GM18511 (cell line): ENCODE measurements at regions not wholly inside any gene's neighbourhood (a gene's known extent, or its start where the extent isn't known, plus 50 kb on each side); places are given as distances from the start of the nearest gene placed in this dataset.
"Not testable (repeated sequence)": the region's sequence is repeated elsewhere in the genome, so short reads cannot be mapped to it uniquely, and the experiment has no call there.

ENCODE experiments used
- ATAC-seq: cut with Tn5 transposase; IDR thresholded peaks from one replicate; pipeline ENCODE4 v1.9.1; 2021; ENCODE audit warnings: mild to moderate bottlenecking, moderate library complexity; ENCODE audit not compliant: unreplicated experiment

DNA sequence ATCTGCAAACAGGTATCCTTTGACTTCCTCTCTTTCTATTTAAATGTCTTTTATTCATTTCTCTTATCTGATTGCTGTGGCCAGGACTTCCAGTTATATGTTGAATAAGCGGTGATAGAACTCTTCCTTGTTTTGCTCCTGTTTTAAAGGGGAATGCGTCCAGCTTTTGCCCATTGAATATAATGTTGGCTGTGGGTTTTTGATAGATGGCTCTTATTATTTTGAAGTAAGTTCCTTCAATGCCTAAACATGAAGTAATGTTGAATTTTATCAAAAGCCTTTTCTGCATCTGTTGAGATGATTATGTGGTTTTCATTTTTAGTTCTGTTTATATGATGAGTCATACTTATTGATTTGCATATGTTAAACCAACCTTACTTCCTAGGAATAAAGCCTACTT is 300.5 kb upstream of the CTNND2 start:
- no peak for ATAC-seq

DNA sequence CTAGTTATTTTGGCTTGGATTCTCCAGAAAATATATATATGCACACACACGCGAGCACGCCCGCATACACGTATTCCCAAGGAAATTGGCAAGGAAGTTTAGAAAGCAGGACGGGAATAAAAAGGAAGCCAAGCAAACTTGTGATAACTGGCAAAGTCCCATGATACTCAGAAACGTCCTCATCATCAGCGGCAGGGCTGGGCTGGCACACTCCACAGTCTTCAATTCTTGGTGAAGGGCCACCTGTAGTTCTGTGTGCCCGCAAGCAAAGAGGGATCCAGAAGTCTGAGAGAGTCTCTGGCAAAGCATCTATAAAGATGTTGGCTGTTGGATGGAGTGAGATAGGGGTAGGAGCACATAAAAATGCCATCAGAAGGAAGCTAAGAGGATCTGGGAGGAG is 289.3 kb upstream of the CTNND2 start:
- no peak for ATAC-seq

DNA sequence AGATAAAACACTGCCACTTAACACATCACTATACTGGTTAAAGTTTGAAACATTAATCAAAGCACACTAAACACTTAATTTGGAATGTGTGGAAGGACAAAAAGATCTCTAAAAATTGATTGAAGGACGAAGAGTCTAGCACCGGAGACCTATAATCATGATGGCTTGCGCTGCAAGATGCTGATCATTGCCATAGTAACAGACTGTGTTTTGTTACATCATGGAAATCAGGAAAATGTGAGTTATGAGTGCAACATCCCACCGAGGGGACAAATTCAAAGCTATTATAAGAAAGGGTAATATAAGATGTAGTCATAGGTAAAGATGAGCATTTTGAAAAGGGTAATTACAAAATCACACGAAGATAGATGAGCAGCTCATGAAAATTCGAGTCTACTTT is 278.8 kb upstream of the CTNND2 start:
- no peak for ATAC-seq

DNA sequence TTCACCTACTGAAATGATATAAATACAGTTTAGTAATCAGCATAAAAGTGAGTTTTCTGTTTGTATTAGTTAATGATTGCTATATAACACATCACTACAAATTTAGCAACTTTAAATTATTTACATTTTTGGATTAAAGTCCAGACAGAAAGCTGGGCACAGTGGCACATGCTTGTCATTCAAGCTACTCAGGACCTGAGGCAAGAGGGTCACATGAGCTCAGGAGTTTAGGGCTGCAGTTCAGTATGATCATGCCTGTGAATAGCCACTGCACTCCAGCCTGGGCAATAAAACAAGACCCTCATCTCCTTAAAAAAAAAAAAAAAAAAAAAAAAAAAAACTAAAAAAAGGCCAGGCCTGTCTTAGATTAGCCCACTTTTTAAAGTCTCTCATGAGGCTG is 273.6 kb upstream of the CTNND2 start:
- ATAC-seq, result no peak

DNA sequence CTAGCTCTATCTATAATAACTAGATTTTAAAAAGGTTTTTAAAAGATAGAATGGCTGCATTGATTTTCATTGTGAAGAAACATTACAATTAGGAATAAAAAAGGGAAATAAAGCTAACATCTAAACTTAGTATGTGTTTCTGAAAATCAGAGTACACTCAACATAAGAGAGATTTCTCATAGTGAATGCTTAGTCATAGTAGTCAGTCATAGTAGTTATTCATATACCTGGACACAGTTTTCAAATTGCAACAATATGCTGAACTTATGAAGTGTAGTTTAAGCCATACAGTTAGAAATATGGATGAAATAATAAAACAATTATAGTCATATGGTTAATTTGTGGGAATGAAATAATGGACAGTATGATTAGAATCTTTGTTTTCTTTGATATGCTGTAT is 273.0 kb upstream of the CTNND2 start:
- ATAC-seq, result no peak

DNA sequence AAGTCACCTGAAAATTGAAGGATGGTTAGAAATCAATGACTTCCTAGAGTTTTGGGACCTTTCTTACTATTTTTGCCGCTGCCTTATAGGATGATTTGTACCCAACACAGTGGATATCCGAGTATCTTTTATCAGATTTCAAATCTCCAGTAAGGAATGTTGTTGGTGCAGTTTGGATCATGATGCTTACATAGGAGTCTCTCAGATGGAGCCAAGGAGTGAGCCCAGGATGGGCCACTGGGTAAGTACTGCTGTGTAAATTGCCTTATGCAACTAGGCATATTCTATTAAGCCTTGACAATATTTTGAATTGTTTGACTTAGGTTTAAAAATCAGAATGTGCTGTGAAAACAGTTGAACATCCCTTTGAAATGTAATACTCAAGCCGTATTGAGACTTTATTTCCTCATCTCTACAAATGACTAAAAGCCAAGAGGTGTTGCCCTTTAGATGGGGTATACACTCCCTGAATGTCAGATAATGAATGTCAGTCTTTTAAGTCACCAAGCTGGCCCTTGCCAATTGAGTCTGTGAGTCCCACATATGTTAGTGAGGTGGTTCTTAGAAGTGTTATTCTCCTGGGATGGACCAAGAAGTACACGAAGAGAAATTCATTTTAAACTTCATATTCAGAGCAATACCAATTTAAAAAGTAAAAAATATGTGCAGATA is 271.8 kb upstream of the CTNND2 start:
- ATAC-seq, result no peak

DNA sequence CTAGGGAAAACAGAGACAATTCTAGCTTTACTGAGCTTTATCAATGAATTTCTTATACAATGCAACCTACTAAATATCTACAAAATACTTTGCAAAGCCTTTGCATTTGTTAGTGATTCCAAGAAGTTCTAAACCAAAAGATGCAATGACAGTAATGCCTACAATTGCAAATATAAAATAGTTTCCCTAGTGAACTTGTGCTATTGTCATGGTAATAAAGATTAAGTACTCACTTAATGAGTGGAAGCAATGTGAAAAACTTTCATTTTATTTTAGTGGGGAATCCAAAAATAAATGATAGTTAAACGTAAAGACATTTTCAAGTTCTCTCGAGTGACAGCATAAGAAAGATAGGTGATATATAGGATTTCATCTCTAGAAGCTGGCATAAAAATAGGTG is 270.5 kb upstream of the CTNND2 start:
- ATAC-seq, result no peak

DNA sequence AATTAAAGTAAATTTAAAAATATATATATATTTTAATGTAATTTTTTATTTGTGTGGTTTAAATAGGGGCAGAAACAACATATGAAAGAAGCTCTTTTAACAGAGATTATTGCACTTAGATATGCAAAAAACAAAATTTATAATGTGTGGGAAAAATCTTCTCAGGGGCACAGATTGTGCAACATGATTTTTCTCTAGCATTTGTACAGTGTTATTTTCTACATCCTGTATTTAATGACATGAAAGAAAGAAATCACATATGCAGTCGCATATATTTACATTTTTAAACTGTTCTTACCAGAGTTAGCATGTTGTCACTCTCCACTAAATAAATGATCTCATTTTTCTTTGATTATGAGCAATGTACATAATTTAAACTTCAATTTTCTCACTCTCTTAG is 265.3 kb upstream of the CTNND2 start:
- no peak for ATAC-seq

DNA sequence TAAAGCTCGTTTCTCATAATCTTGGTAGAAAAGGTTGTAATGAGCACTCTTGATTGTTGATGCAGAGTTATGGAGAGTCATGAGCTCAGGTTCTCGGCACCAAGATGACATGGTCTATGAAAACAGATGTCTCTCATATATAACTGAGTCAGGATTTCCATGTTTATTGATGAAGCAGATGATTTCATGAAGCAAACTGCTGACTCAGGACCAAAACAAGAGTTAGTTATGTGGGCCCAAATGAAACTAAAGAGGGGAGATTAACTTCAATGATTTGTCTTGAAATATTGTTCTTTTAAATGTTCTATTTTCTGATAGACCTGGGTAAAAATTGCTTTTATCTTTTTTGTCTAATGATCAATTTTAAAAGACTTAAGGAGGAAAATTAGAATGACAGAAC is 258.6 kb upstream of the CTNND2 start:
- no peak for ATAC-seq

DNA sequence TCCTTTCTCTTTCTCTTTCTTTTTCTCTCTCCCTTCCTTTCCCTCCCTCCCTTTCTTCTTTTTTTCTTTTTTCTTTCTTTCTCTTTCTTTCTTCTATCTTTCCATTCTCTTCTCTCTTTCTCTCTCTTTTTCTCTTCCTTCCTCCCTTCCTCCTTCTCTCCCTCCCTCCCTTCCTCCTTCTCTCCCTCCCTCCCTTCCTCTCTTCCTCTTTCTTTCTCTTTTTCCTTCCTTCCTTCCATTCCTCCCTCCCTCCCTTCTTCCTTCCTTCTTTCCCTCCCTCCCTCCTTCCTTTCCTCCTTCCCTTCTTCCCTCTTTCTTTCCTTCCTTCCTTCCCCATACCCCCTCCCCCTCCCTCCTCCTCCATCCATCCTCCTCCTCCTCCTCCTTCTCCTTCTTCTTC is 243.3 kb upstream of the CTNND2 start:
- ATAC-seq, result no peak

DNA sequence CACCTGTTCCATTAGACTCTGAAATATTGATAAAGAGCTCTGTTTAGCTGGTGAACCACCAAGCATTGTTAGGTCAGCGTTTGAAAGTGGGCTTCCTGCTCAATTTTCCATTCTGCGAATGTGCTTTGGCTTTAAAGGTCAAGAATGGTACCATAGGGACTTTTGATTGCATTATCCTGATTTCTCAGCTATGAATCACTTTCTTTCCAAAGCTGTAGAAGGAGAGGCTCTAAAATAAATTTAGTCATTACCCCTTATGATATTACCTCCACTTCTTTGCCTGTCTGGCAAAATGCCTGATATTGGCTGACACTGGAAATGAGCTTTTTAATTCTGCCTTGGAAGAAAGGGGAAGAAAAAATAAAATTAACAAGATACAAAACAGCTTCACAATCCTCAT is 237.2 kb upstream of the CTNND2 start:
- no peak for ATAC-seq

DNA sequence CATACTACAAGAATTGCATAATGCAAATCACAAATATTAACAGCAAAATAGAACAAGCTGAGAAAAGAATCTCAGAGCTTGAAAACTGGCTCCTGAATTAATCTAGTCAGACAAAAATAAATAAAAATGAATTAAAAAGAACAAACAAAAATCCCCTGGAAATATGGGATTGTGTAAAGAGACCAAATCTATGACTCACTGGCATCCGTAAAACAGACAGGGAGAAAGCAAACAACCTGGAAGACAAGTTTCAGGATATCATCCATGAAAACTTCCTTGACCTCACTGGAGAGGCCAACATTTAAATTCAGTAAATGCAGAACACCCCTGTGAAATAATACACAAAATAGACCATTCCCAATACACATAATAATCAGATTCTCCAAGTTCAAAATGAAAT is 229.3 kb upstream of the CTNND2 start:
- ATAC-seq, result no peak

DNA sequence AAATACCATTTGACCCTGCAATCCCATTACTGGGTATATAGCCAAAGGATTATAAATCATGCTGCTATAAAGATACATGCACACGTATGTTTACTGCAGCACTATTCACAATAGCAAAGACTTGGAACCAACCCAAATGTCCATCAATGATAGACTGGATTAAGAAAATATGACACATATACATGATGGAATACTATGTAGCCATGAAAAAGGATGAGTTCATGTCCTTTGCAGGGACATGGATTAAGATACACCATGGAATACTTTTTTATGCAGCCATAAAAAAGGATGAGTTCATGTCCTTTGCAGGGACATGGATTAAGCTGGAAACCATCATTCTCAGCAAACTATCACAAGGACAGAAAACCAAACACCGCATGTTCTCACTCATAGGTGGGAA is 226.8 kb upstream of the CTNND2 start:
- ATAC-seq, result not testable (repeated sequence)

DNA sequence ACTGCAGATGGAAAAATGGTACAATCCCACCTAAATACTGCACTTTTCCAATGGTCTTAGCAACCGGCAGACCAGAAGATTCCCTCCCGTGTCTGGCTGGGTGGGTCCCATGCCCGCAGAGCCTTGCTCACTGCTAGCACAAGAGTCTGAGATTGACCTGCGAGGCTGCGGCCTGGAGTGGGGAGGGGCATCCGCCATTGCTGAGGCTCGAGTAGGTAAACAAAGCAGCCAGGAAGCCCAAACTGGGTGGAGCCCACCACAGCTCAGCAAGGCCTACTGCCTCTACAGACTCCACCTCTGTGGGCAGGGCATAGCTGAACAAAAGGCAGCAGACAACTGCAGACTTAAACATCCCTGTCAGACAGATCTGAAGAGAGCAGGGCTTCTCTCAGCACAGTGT is 221.6 kb upstream of the CTNND2 start:
- ATAC-seq, result no peak

DNA sequence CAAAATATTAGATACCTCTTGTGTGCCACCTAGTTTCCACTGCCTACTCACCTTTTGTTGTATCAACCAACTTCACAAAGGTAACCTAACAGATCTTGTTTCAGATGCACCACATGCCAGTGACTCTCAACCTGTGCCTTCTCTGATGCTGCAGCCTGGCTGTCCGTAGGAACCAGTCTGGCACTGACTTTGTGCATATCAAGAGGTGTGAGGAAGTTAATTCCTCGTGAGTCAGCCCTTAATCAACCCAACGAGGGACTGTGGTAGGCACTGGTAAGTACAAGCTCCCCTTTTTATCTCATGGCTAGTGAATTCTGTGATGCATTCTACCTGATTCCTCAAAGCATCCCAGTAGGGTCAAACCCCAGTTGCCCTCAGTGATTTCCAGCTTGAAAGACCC is 215.4 kb upstream of the CTNND2 start:
- no peak for ATAC-seq

DNA sequence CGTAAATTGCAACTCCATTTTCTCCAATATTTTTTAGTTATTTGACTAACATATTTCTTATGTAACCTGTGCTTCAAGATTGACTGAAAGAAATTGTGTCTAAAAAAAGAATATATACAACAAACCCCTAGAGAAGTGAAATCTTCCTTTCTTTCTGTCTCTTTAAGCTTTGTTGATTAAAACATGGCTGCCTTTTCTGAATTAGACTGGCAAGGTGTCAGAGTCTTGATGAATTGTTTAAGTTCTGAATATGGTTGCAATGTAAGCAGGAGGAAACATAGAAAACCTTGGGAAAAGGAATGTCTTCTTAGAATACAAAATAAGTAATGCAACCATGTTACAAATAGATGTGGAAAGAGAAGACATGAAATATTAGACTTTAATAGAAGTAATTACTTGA is 209.8 kb upstream of the CTNND2 start:
- ATAC-seq, result no peak

DNA sequence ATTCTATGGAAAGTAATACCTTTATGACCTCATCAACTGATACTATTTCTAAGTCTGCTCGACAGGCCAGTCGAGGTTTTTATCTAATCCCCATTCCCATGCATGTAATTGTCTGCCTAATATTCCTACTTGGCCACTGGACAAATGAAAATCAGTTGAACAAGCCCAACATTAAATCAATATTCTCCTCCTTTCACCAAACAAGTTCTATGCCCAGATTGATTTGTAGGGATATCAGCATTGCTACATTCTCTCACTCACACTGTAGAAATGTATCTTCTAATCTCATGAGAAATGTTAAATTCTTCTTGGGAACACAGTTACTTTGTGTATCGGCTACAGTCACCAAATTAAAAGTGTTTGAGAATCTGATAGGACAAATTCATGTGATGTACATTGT is 208.8 kb upstream of the CTNND2 start:
- ATAC-seq, result no peak

DNA sequence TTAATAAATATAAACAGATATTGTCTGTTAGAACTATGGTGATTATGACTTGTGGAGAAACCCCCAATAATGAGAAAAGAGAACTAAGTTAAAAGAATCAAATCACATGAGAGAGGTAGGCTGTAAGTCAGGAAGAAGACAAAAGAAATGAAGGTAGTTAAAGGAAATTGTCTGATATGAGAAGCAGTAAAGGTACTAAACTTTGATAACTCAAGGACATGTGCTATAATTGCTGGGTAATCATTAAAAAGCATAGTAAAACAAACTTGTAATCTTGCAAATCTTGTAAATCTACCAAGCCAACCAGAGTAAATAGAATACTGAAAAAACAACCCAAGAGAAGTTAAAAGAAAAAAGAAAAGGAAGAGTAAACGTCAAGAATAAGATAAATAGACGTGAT is 207.0 kb upstream of the CTNND2 start:
- no peak for ATAC-seq

DNA sequence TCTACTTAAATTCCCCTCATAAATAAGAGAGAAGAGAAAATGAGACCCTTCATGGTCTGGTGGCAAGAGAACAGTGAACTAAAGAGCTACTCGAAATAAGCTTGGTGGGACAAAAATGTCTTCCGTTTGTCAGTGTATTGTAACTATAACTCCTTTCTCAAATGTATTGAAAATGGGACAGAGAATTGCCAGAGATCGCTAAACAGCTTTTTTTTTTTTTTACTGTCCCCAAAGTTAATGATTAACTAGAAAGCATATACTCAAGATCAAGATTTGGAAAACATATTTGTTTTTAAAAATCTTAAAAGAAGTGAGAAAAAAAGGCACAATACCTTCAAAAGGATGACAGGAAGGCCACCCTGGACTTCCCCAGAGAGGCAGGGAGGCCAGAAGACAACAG is 206.4 kb upstream of the CTNND2 start:
- no peak for ATAC-seq

DNA sequence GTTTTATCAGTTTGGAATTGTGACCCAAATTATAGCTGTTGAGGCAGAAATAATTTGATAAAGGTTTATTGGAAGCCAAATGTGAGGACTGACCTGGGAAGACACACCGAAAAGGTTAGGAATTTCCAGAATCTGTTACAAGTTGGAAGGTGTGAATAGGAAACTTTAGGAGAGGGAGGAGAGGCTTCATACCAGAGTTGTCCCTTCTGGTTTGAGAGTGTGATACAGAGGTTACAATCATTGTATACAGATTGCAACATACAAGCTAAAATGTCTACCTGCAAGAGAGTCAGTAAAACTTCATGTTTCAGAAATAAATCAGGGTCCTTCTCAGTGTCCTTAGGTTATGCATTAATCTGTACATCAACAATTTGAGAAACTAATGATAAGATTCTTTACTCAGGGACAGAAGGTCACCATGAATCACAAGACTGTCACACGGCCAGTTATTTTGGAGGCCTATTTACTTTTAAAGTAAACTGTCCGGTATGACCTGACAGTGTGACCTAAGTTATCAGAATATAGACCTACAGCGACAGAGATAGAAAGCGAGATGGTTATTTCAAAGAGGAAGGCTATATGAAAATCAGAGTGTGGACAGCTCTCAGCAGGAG is 204.9 kb upstream of the CTNND2 start:
- ATAC-seq, result no peak

DNA sequence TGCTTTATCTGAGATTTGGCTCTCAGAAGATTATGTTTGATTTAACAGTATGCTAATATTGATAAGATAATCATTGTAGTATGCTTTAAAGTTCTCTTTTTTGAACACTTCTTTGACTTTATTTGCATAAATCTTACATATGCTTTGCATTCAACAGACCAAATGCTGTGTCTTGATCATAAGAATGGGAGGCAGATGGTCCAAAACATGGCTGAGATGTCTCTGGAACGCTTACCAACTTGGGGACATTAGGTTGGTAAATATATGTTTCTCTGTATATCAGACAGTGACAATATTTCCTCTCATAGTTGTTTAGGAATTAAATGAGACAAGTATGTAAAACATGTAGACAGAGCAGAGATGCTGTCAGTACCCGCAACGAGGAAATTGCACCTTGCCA is 197.9 kb upstream of the CTNND2 start:
- no peak for ATAC-seq

DNA sequence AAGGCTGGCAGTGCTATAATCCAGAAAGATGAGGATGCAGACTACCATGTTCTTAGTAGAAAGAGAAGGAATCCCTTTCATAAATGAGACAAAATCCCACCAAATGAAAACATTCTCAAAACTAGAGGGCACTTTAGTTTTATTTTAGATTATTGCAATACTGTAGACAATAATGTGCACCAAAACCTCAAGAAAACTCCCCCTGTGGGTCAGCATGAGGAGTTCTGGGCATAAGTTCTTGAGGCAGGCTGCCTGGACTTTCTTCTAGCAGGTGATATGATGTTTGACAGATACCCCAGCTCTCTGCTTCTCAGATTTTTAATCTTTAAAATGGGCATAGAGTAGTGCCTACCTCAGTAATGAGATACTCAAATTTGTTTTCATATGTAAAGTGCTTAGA is 196.3 kb upstream of the CTNND2 start:
- no peak for ATAC-seq

DNA sequence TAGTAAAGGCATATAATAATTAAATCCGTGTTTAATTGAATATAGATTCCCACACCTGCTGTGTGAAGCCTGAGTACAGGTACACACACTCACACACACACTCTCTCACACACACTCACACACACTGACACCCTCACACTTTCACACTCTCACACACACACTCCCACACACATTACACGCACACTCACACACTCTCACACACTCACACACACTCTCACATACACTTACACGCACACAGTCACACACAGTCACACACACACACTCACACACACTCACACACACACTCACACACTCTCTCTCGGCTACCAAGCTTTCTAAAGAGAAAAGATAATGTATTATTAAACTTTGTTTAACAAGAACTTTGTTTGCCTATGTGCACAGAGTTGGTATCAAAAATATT is 195.1 kb upstream of the CTNND2 start:
- no peak for ATAC-seq
